ENCODE measurements at regions not wholly inside any gene's neighbourhood (a gene's known extent, or its start where the extent isn't known, plus 50 kb on each side); places are given as distances from the start of the nearest gene placed in this dataset.

GRCh38 chr15:25093455-25094029, 138.8 kb downstream of the SNRPN start:
- peaks cover 60% of the 10 kb centered on the region for H3K36me3 Mint-ChIP-seq (ENCODE audit: insufficient read depth, unreplicated experiment)
- no peaks in the 10 kb centered on the region for H3K9me3 Mint-ChIP-seq (ENCODE audit: unreplicated experiment)
- Histone ChIP-seq H3K9me3 (0 out of 2 replicates have a peak, but pooled peaks cover 7% of the 10 kb centered on the region), H3K4me1 (no peaks in the 10 kb centered on the region), H3K4me3 (ENCODE audit: low read depth, low read length) (no peak overlapping the region), H3K27me3 (replicated peaks; ENCODE audit: control insufficient read depth, insufficient read depth, low read length) (no peaks in the 10 kb centered on the region), H3K36me3 (ENCODE audit: control insufficient read depth, insufficient read depth, low read length) (no peaks in the 10 kb centered on the region)
- intact Hi-C loops (cut with micrococcal nuclease; ENCODE audit: unreplicated experiment), result no loop called here
- no peak overlapping the region for H3K27ac Mint-ChIP-seq (ENCODE audit: unreplicated experiment)
- POLR2A ChIA-PET, result no interaction called here
- H3K27me3 Mint-ChIP-seq (ENCODE audit: insufficient read depth, unreplicated experiment), result no peaks in the 10 kb centered on the region
- H3K4me3 Mint-ChIP-seq (ENCODE audit: unreplicated experiment), result no peak overlapping the region
- DNase-seq, result no peak
- no peak for TF ChIP-seq CTCF (IDR thresholded peaks at IDR 0.05; ENCODE audit: insufficient read depth in 1 of 2, low read depth in 1 of 2, low read length in 1 of 2, severe bottlenecking in 1 of 2, unreplicated experiment in 1 of 2)
- no peaks in the 10 kb centered on the region for H3K4me1 Mint-ChIP-seq (ENCODE audit: low read depth, unreplicated experiment)
- CTCF ChIA-PET, result no interaction called here
- BruUV-seq (replicated peaks), result no TSS peak

- no peaks in the 10 kb centered on the region for H3K4me1 ChIP-seq
- no peak overlapping the region for H3K27ac Mint-ChIP-seq (ENCODE audit: unreplicated experiment)
- no peaks in the 10 kb centered on the region for H3K27me3 Mint-ChIP-seq (ENCODE audit: insufficient read depth, unreplicated experiment)
These were observed 139.3 kb downstream of the SNRPN start for GRCh38 chr15:25094066-25094465.

GRCh38 chr15:25094519-25094918, 139.7 kb downstream of the SNRPN start:
- ChIA-PET POLR2A (no interaction called here), CTCF (no interaction called here)
- no peak overlapping the region for H3K4me3 Mint-ChIP-seq (ENCODE audit: unreplicated experiment)
- no peak for DNase-seq
- intact Hi-C loops (cut with micrococcal nuclease; ENCODE audit: unreplicated experiment), result no loop called here
- BruUV-seq (replicated peaks), result no TSS peak
- no peaks in the 10 kb centered on the region for H3K4me1 ChIP-seq
- H3K9me3 ChIP-seq, result 0 out of 2 replicates have a peak, but pooled peaks cover 7% of the 10 kb centered on the region
- H3K36me3 ChIP-seq (ENCODE audit: control insufficient read depth, insufficient read depth, low read length), result no peaks in the 10 kb centered on the region
- no peak for TF ChIP-seq CTCF (IDR thresholded peaks at IDR 0.05; ENCODE audit: insufficient read depth in 1 of 2, low read depth in 1 of 2, low read length in 1 of 2, severe bottlenecking in 1 of 2, unreplicated experiment in 1 of 2)
- H3K9me3 Mint-ChIP-seq (ENCODE audit: unreplicated experiment), result no peaks in the 10 kb centered on the region
- H3K27me3 ChIP-seq (replicated peaks; ENCODE audit: control insufficient read depth, insufficient read depth, low read length), result no peaks in the 10 kb centered on the region
- H3K27me3 Mint-ChIP-seq (ENCODE audit: insufficient read depth, unreplicated experiment), result no peaks in the 10 kb centered on the region
- H3K36me3 Mint-ChIP-seq (ENCODE audit: insufficient read depth, unreplicated experiment), result peaks cover 66% of the 10 kb centered on the region
- no peak overlapping the region for H3K4me3 ChIP-seq (ENCODE audit: low read depth, low read length)
- no peaks in the 10 kb centered on the region for H3K4me1 Mint-ChIP-seq (ENCODE audit: low read depth, unreplicated experiment)
- H3K27ac Mint-ChIP-seq (ENCODE audit: unreplicated experiment), result no peak overlapping the region

More at GRCh38 chr15:25094066-25094465, 139.3 kb downstream of the SNRPN start:
- ChIA-PET CTCF (no interaction called here), POLR2A (no interaction called here)
- H3K4me3 ChIP-seq (ENCODE audit: low read depth, low read length), result no peak overlapping the region
- no peak overlapping the region for H3K4me3 Mint-ChIP-seq (ENCODE audit: unreplicated experiment)
- H3K9me3 ChIP-seq, result 0 out of 2 replicates have a peak, but pooled peaks cover 7% of the 10 kb centered on the region
- H3K9me3 Mint-ChIP-seq (ENCODE audit: unreplicated experiment), result no peaks in the 10 kb centered on the region
- H3K27me3 ChIP-seq (replicated peaks; ENCODE audit: control insufficient read depth, insufficient read depth, low read length), result no peaks in the 10 kb centered on the region
- no peak for DNase-seq
- intact Hi-C loops (cut with micrococcal nuclease; ENCODE audit: unreplicated experiment), result no loop called here
- no peaks in the 10 kb centered on the region for H3K36me3 ChIP-seq (ENCODE audit: control insufficient read depth, insufficient read depth, low read length)
- no peaks in the 10 kb centered on the region for H3K4me1 Mint-ChIP-seq (ENCODE audit: low read depth, unreplicated experiment)
- peaks cover 63% of the 10 kb centered on the region for H3K36me3 Mint-ChIP-seq (ENCODE audit: insufficient read depth, unreplicated experiment)
- no peak for TF ChIP-seq CTCF (IDR thresholded peaks at IDR 0.05; ENCODE audit: insufficient read depth in 1 of 2, low read depth in 1 of 2, low read length in 1 of 2, severe bottlenecking in 1 of 2, unreplicated experiment in 1 of 2)
- no TSS peak for BruUV-seq (replicated peaks)
